ENCODE measurements at regions not wholly inside any gene's neighbourhood (a gene's known extent, or its start where the extent isn't known, plus 50 kb on each side); places are given as distances from the start of the nearest gene placed in this dataset.

GRCh38 chr11:97432926-97433325 is 1043.1 kb downstream of the JRKL start:
- no peak overlapping the region for H3K4me3 ChIP-seq (ENCODE audit: control insufficient read depth, low read depth, low read length)
- no peak for TF ChIP-seq CTCF (conservative IDR thresholded peaks at IDR 0.05; ENCODE audit: control insufficient read depth, insufficient read depth, low read depth, low read length)
- DNase-seq (ENCODE audit: low read depth): no peak

- no peak for DNase-seq (ENCODE audit: low read depth)
- no peak overlapping the region for H3K4me3 ChIP-seq (ENCODE audit: control insufficient read depth, low read depth, low read length)
- TF ChIP-seq CTCF (conservative IDR thresholded peaks at IDR 0.05; ENCODE audit: control insufficient read depth, insufficient read depth, low read depth, low read length): no peak
These were observed 1055.7 kb downstream of the JRKL start for GRCh38 chr11:97445561-97445960.

- no peak for TF ChIP-seq CTCF (conservative IDR thresholded peaks at IDR 0.05; ENCODE audit: control insufficient read depth, insufficient read depth, low read depth, low read length)
- DNase-seq (ENCODE audit: low read depth): no peak
- no peak overlapping the region for H3K4me3 ChIP-seq (ENCODE audit: control insufficient read depth, low read depth, low read length)
These were observed 1061.6 kb downstream of the JRKL start for GRCh38 chr11:97451441-97451840.

- no peak for TF ChIP-seq CTCF (conservative IDR thresholded peaks at IDR 0.05; ENCODE audit: control insufficient read depth, insufficient read depth, low read depth, low read length)
- H3K4me3 ChIP-seq (ENCODE audit: control insufficient read depth, low read depth, low read length): no peak overlapping the region
- DNase-seq (ENCODE audit: low read depth): peak; percentile 0
These were observed 1065.2 kb downstream of the JRKL start for GRCh38 chr11:97454988-97455387.

- TF ChIP-seq CTCF (conservative IDR thresholded peaks at IDR 0.05; ENCODE audit: control insufficient read depth, insufficient read depth, low read depth, low read length): no peak
- DNase-seq (ENCODE audit: low read depth): no peak
These were observed 1070.3 kb downstream of the JRKL start for GRCh38 chr11:97460091-97460490.

GRCh38 chr11:97461044-97461880 is 1071.4 kb downstream of the JRKL start:
- no peak for DNase-seq (ENCODE audit: low read depth)
- H3K4me3 ChIP-seq (ENCODE audit: control insufficient read depth, low read depth, low read length): no peak overlapping the region
- TF ChIP-seq CTCF (conservative IDR thresholded peaks at IDR 0.05; ENCODE audit: control insufficient read depth, insufficient read depth, low read depth, low read length): no peak

More at GRCh38 chr11:97460091-97460490, 1070.3 kb downstream of the JRKL start:
- H3K4me3 ChIP-seq (ENCODE audit: control insufficient read depth, low read depth, low read length): no peak overlapping the region

All from fibroblast of mammary gland (primary cell).